ENCODE measurements at regions not wholly inside any gene's neighbourhood (a gene's known extent, or its start where the extent isn't known, plus 50 kb on each side); places are given as distances from the start of the nearest gene placed in this dataset.

DNA sequence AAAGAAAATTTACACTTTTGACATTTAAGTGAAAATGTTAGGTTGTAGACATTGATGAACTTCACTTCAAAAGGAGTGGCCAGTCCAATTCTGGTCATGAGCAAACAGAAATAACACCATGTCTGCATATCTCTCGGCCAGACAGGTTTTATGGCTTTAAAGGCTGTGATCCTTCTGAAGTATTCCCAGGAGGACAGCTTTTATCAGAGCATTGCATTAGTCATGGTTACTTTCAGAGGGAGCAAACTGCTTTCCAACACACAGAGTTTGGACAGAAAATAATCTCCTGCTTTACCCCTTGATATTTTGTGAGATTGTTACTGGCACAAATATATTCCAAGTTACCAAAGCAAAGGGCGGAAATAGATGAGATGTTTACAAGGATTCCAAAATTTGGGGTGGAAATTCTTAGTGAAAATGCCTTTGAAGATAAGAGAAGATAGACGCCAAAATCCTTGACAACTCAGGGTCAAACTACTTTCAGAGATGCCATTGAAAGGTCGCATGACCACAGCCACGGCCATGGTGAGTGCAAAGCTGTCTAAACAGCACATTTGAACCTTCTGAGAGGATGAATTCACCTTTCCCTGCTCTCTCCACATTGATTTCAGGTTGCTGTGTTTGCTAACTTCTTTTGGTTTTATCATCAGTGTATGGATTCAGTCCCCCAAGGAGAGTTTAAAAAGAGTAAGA is 584.5 kb upstream of the SGCG start:
- H4K5ac ChIP-seq (ENCODE audit: insufficient read length, low read depth, low read length): no peak overlapping the region
- no peaks in the 10 kb centered on the region for H3K27me3 ChIP-seq (ENCODE audit: insufficient read depth, low read length)
- no peak overlapping the region for H2BK20ac ChIP-seq (ENCODE audit: low read depth, low read length, poor library complexity, severe bottlenecking)
- Mint-ChIP-seq H3K36me3 (ENCODE audit: insufficient read depth in 1 of 3, low read depth in 3 of 3) (no peaks in the 10 kb centered on the region), H3K4me3 (no peak overlapping the region), H3K27me3 (ENCODE audit: low read depth) (no peaks in the 10 kb centered on the region), H3K4me1 (no peaks in the 10 kb centered on the region), H3K9me3 (no peaks in the 10 kb centered on the region; a peak in 1 of 5 replicates), H3K27ac (no peak overlapping the region)
- H3K79me2 ChIP-seq (ENCODE audit: insufficient read depth, low read length): no peaks in the 10 kb centered on the region
- H4K91ac ChIP-seq (ENCODE audit: insufficient read length, low read depth, low read length): no peak overlapping the region
- H3K4ac ChIP-seq (ENCODE audit: low read depth, low read length): no peak overlapping the region
- no peaks in the 10 kb centered on the region for H3K4me1 ChIP-seq (ENCODE audit: insufficient read depth, low read length)
- no peak overlapping the region for H3K23ac ChIP-seq (ENCODE audit: insufficient read length, low read depth, low read length)
- H2BK12ac ChIP-seq (ENCODE audit: insufficient read length, low read depth, low read length): no peak overlapping the region
- no peak overlapping the region for H3K14ac ChIP-seq (ENCODE audit: insufficient read depth, low read length)
- H3K9me3 ChIP-seq (ENCODE audit: control insufficient read depth, low read depth, low read length): no peaks in the 10 kb centered on the region
- H2BK5ac ChIP-seq (ENCODE audit: insufficient read length, low read length): no peak overlapping the region
- WGBS (ENCODE audit: extremely low coverage, insufficient read length, low lambda C conversion rate): no CpG with 5 or more reads among the region's 5 CpGs
- H4K20me1 ChIP-seq (ENCODE audit: control insufficient read depth, insufficient read depth, insufficient read length): no peaks in the 10 kb centered on the region
- no peak overlapping the region for H2AK5ac ChIP-seq (ENCODE audit: insufficient read length, low read length)
- no peak overlapping the region for H2BK15ac ChIP-seq (ENCODE audit: low read depth, low read length)
- no peak overlapping the region for H2BK120ac ChIP-seq (ENCODE audit: low read depth, low read length, poor library complexity, severe bottlenecking)
- no peak overlapping the region for H3K56ac ChIP-seq (ENCODE audit: insufficient read length, low read depth, low read length)
- DNase-seq: no peak
- no peak overlapping the region for H3T11ph ChIP-seq (ENCODE audit: low read length)
- no peak overlapping the region for H3K18ac ChIP-seq (ENCODE audit: insufficient read length, low read depth, low read length)
- no peaks in the 10 kb centered on the region for H3K23me2 ChIP-seq (ENCODE audit: insufficient read length, low read depth, low read length, poor library complexity, severe bottlenecking)
- H2AFZ ChIP-seq (ENCODE audit: low read length): no peak overlapping the region
- H3K27ac ChIP-seq (ENCODE audit: insufficient read length, low read depth, low read length): no peak overlapping the region
- H3K79me1 ChIP-seq (ENCODE audit: insufficient read depth, low read depth, low read length, poor library complexity, severe bottlenecking): no peaks in the 10 kb centered on the region
- H4K8ac ChIP-seq (replicated peaks; ENCODE audit: insufficient read length, low read depth, low read length): no peak overlapping the region
- TF ChIP-seq, protein P1, sequence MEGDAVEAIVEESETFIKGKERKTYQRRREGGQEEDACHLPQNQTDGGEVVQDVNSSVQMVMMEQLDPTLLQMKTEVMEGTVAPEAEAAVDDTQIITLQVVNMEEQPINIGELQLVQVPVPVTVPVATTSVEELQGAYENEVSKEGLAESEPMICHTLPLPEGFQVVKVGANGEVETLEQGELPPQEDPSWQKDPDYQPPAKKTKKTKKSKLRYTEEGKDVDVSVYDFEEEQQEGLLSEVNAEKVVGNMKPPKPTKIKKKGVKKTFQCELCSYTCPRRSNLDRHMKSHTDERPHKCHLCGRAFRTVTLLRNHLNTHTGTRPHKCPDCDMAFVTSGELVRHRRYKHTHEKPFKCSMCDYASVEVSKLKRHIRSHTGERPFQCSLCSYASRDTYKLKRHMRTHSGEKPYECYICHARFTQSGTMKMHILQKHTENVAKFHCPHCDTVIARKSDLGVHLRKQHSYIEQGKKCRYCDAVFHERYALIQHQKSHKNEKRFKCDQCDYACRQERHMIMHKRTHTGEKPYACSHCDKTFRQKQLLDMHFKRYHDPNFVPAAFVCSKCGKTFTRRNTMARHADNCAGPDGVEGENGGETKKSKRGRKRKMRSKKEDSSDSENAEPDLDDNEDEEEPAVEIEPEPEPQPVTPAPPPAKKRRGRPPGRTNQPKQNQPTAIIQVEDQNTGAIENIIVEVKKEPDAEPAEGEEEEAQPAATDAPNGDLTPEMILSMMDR (conservative IDR thresholded peaks at IDR 0.05): no peak
- no peak overlapping the region for H3K9ac ChIP-seq (ENCODE audit: extremely low read depth, insufficient read length, low read length)
- H3K4me2 ChIP-seq (ENCODE audit: insufficient read depth, insufficient read length, low read length): no peak overlapping the region
